T follicular helper cell (primary cell): ENCODE measurements at regions not wholly inside any gene's neighbourhood (a gene's known extent, or its start where the extent isn't known, plus 50 kb on each side); places are given as distances from the start of the nearest gene placed in this dataset.
"Not testable (repeated sequence)": the region's sequence is repeated elsewhere in the genome, so short reads cannot be mapped to it uniquely, and the experiment has no call there.

ENCODE experiments used
- DNase-seq: peaks from one replicate; pipeline ENCODE4 v3.0.0-alpha.2; 2020; ENCODE audit warnings: low read depth

DNA sequence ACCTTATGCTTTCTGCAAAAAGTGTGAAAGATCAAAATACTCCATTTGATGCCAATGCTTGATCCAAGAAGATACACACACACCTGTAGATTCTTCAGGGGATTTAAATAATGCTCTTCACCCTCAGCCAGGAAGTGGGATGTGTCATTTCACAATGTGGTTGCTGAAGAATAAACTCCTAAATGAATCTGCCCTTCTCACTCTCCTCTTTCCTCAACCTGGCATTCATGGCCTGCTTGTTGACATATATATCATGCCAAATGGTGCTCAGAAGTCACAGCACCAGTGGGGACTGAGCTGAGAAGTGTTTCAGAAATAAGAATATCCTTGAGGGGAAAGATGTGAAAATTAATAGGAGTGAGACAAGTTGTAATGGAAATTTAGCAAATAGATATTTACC is 146.6 kb upstream of the ARHGEF26 start:
- no peak for DNase-seq

DNA sequence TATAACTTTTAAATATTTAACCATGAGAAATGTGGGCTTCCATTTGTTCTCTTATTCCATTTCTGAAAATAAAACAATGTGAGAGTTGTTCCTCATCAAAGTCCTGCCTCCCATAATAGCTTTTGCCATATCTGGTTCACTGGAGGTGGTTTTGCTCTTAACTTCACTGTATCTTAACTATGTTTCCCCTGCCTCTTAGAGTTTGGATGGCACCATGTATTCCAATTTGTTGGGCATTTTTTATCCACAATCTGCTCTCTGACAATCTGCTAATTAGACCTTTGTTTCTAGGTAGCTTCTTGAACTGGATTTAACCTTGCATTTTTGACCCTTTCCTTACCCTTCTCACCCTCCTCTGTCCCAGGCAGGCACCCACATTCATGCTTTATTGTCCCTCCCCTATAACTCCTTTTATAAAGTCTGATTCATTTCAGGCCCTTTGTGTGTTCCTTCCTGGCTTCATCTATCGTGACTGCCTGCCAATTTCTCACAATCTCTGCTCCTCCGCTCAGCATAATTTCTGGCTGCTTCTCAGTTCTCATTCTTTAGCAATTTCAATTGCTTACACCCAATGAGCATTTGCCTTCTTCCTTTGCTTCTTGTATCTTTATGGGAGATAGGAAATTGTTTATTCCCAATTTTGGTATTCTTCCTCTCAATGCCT is 144.2 kb upstream of the ARHGEF26 start:
- DNase-seq = no peak

DNA sequence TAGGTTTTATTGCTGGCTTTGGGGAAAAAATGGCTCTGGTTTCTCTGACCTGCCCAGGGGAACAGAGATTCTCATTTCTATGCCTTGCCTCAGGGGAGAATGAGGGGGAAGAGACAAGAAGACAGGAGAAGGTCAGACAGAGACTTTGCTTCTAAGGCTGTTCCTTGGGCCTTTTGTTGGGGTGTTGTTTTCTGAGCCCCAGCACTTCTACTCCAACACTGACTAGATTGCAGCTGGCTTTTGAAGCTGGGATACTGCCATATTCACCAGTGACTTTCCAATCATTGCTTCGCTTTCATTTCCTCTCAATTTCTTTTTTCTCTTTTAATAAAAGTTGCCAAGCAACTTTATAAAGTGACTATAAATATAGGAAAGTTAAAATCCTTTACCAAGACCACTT is 143.2 kb upstream of the ARHGEF26 start:
- no peak for DNase-seq

DNA sequence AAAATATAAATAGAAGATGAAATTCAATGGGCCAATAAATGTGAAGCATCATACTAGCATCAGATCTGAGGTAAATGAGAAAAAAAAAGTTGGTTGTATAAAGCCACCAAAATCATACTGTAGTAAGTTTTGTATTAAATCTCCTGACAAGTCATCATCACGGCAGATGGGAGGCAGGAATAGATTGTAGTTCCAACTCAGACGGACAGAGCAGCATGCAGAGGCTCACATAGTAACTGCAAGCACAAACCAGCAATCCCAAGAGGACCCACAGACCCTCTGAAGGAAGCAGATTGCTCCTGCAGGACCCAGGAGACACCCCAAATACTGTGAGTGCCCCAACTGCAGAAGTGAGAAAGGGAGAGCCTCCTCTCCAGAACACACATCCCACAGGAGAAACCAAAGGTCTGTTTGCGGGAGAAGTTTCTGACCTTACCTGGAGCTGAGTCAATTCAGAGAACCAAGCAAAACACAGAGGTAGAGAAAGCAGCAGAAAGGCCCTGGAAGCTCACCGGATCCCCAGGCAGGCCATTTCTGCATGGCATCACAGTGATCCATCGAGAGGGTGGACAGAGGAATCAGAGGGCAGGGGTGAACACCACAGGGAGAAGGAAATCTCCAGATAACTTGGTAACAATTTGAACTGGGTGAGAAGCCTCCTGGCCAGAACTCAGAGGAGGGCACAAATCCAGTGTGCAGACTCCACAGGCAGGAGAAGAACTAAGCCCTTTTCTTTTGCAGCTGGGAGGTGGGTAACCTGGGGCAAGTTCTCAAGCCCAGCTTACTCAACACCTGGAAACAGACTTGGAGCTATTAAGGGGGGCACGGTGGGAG is 141.6 kb upstream of the ARHGEF26 start:
- no peak for DNase-seq

DNA sequence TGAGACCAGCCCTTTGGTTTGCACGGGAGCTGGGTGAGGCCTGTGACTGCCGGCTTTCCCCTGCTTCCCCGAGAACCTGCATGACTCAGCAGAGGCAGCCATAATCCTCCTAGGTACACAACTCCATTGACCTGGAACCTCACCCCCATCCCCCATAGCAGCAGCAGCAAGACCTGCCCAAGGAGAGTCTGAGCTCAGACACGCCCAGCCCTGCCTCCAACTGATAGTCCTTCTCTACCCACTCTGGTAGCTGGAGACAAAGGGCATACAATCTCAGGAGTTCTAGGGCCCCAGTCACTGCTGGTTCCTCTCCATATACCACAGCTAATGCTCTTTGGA is 141.0 kb upstream of the ARHGEF26 start:
- DNase-seq = no peak

DNA sequence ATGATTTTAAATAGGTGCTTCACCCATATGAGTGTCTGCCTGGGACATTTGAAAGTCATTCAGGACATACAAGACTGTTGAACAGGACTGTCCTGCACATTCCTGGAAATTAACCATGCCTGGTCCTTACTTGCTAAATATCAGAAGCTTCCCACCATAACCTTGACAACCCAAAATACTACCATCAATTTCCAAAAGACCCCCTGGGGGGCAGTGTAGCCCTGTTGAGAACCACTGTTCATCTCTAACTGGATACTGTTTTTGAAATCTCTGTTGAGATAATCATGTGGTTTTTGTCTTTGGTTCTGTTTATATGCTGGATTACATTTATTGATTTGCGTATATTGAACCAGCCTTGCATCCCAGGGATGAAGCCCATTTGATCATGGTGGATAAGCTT is 123.8 kb upstream of the ARHGEF26 start:
- DNase-seq = not testable (repeated sequence)

DNA sequence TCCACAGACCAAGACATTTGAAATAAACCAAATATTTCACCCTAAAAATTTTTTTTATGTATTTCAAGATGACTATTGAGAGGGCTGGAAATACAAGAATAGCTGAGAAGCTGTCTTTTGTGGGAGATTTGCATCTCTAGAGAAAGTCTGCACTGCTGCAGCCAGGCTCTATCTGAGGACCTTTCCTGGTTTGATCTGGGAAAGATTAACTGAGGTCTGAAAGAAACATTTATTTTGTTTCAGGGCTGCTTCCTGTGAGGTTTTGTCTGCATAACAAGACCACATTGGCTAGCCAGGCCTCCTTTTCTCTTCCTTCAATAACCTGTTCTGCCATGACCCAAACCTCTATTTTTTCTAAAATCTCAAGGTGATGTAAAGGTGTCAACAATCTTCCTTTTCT is 117.5 kb upstream of the ARHGEF26 start:
- no peak for DNase-seq

DNA sequence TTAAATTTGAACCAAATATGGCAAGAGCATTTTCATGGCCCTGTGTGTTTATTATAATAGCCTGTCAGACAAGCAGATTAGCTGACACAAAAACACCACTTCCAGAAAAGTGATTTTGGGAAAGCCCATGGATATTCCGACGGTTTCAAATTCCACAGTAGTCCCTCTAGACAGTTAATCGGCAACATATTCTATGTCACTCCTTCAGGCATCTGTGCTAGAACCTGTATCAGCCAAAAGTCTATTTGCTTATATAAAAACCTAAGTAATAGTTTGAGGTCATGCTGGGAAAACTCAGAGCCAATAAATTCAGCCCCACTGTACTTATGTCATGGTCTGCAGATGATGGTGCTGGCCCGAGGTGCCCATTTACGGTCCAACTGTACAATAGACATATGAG is 110.2 kb upstream of the ARHGEF26 start:
- no peak for DNase-seq

DNA sequence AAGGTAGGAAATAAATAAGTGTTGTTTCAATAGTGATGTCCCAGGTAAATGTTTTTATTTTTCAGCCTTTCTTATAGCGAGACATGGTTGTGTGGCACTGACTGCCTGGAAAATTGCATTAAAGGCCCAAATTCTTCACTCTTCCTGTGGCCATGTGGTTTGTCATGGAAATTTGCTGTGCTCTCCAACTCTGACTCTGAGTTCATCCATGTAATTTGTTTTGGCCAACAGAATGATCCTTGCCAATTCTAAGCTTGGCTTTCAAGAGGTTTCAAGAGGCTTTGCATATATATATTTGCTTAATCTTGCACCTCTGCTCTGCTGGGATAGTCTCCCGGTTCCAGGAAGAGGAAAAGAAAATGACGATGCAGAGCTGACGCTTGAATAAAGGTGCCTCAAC is 107.5 kb upstream of the ARHGEF26 start:
- DNase-seq = no peak

DNA sequence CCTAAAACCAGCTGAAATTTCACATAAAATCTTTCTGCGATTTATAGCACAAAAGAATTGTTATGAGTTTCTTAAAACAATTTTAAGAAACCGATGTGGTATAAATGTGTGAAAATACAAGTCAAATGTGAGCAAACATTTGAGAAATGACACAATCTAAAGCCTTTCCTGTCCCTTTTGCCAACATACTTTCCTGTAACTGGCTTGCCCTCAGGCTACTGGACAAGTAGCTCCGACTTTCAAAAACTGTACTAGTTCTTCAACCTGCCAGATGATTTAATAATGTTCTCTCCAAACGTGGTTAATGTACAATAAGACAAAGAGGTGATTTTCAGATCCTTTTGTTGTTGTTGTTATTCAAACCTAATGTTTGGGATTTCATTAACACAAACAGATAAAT is 105.9 kb upstream of the ARHGEF26 start:
- no peak for DNase-seq

DNA sequence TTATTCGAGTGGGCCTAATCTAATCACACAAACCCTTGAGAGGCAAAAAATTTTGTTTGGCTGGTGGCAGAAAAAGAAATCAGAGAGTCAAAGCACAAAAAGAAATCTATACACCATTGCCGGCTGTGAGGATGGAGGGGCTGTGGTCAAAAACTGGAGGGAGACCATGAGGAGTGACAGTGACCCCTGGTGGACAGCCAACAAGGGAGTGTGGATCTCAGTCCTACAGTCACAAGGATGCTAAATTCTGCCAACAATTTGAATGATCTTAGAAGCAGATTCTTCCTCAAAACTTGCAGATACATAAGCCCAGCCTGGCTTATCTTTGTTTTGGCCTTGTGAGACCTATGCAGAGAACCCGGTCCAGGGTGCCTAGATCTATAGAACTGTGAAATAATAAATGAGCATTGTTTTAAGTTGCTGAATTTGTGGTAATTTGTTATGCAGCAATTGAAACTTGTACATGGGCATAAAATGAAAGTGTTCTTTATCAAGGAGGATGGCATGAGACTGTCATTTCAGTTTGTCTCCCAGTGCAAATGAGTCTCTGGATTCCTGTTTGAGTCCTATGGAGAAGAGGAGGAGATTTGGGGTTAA is 103.0 kb upstream of the ARHGEF26 start:
- DNase-seq = peak; percentile 1

DNA sequence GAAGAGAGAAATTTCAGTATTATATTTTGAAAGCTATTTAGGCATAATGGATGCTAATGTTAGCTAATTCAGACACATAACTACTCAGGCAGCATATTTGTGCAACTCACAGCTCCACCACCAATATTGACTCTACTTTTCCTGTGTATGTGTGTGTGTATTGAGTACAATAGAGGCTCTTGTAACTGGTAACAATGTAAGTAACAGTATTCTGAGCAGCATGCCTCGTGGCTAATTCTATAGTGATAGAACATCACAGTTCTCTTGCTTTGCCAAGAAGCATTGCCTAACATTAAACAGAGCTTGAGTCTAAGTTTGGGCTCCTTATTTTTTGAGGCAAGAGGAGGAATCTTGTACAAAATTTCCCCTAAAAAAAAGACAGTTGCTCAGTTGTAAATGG is 98.6 kb upstream of the ARHGEF26 start:
- no peak for DNase-seq

DNA sequence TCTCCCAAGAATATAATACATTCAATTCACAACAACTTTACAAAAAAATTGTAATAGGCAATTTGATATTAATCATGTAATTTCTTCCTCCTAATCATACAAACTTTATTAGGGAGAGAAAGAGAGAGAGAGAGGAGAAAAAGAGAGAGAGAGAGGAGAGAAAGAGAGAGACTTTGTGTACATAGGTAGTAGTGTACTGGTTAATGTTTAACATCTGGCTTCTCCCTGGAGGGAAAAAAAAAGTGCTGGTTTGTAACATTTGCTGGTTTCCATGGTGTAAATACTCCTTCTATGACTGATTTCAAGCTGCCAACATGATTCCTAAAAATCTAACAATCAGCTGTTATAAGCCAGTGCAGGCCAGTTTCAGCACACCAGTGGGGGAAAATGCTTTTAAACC is 98.0 kb upstream of the ARHGEF26 start:
- DNase-seq = no peak

DNA sequence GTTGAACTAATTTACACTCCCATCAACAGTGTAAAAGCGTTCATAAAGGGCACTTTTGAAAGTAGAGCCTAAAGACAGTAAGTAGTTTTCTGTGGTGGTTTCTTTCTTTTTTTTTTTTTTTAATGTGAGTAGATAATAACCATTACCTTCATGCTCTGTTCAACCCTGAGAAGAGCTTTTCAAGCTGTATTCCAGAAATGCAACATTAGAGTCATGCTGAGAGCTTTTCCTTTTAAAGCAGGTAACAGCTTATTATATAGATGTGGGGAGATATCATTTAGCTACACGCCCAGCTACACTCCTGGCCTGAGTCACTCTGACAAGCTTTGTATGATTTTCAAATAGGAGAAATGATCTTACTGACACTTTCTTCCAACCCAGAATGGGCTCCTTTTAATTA is 96.2 kb upstream of the ARHGEF26 start:
- no peak for DNase-seq

DNA sequence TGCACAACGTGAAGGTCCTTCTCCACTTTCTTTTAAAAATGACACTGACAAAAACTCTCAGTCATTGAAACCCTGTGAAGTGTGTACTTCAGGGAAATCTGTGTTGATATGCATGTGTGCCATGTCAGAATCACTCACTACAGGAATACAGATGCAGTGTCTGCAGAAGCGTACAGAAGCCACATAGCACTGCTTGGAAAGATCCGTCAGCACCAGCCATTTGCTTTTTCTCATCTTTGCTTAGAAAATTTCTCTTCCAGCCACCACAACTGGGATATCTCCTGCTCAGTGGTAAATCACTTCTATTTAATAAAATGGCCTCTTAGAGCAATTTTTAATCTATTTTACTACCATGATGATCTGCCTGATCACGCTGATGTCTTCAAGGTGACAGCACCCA is 91.3 kb upstream of the ARHGEF26 start:
- DNase-seq = no peak

DNA sequence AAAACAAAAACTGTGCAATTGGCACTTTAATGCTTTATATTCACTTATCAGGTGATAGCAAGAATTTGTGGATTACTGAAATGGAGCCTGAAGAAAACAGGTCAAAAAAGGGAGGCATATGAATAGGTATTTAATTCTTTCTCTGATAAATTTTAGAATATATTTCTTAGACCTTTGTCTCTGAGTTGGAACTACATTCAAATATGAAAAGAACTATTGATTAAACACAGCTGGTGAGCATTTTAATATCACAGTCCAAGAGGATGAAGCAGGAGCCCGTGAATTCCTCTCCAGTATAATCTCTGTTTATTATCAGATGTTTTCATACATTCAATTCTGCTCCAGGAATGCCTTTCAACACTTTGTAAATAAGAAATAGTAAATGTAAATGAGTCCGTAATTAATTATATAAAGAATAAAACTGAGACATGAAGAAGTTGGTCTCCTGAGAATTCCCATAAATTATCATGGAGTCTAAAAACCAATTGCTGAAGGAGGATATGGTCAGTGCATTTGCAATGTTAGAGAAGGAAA is 86.3 kb upstream of the ARHGEF26 start:
- DNase-seq = no peak

DNA sequence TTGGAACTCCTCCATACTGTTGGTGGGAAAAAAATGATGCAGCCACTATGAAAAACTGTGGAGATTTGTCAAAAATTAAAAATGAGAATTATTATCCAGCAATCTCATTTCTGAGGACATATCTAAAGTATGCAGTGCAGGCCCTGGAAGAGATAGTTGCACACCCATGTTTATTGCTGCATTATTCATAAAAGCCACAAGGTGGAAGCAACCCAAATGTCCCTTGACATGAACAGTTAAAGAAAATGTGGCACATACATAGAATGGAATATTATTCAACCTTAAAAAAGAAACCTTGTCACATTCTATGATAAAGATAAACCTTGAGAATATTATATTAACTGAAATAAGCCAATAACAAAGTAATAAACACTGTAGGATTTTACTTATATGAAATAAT is 80.9 kb upstream of the ARHGEF26 start:
- DNase-seq = no peak

DNA sequence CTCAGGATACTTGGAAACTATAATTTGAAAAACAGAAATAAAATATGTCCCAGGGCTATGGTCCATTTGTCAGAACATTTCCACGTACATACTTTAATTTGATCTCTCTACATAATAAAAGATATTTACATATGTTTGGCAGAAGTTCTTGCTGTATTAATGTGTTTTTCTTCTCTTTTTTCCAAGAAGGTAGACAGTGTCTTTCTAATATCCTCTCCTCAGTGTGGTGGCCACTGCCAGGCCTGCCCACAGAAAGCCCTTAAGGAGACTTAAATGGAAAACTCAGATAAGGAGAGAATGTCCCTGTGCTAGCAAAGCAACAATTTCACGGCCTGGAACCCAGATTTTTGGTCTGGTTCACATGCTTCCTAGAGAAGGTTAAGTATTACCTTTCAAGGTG is 76.5 kb upstream of the ARHGEF26 start:
- DNase-seq = no peak

DNA sequence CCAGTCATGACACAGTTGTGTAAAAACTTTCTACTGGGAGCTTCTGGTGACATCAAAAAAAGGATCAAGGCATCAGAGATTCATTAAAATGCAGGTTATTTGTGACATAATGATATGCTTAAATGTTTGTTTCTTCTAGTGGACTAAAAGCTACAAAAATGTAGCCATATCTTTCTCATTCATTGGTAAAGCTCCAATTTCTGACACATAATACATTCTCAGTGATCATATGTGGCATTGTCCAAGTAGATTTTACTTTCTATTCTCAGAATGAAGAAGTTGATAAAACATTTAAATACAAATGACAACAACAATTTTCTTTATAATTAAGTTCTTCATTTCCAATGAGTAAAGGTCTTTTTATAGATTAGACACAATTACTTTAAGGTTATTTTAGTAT is 71.0 kb upstream of the ARHGEF26 start:
- DNase-seq = no peak

DNA sequence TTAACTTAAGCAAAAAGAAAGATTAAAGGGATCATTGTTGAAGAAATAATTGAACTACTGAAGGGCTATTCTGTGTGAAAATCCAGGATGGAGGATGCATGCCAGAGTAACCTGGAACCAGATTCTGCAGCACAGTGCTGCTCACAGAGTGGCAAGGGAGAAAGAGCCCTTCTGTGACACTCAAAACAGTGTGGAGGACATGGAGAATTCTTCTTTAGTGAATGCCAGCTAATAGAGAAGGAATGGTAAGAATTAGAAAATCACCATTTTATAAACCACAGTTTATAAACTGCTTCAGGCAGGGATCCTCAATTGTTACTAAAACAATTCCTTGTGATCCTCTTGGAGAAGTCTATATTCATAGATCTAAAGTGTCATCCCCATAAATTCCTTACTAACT is 70.4 kb upstream of the ARHGEF26 start:
- DNase-seq = no peak

DNA sequence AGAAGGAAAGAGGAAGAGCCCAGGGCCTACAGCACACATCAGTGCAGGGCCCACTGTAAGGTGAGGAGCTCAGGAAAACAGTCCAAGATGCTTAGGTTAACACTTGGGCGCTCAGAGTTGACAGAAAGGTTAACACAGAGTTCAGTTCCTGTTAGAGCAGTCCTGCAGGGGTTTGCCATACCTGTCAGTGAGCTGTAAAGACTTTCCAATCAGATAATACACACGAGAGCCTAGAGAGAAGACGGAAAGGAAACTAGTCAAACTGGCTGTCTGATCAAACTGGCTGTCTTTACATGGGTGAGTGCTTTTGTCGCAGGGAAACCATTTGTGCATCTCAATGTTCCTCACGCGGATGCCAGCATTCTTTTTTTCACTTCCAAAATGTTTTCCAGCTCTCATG is 61.4 kb upstream of the ARHGEF26 start:
- DNase-seq = no peak

DNA sequence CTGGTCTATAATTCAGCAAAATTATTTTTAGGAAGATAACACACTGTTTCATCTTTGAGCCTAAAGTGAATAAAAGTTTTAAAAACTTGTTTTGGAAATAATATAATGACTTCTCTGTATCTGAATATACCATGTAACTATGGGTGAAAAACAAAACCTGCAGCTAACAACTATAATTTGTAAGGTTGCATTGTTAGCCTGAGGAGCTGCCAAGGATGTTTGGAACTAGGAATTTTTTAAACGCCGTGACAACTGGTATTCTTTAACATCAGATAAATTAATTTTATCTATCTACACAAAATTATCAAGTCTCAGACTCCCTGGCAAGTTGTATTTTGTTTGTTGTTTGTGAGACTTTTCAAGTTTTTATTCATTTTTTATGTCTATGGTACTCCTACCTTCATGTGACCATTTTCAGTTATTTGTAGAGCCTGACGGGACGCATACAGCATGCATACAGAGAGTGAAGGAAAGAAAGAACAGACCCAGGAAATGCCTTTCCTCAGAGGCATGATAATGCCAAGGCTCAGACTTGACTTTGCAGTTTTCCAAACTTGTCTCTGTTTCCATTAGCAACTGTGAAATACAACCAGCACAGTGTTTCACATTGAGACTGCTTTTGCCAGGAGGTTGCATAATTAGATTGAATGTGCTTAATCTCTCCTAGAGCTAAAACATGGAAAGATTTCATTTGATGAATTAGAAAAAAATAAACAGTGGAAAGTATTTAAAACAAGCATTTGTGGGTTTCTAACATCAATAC is 60.8 kb upstream of the ARHGEF26 start:
- DNase-seq = no peak

DNA sequence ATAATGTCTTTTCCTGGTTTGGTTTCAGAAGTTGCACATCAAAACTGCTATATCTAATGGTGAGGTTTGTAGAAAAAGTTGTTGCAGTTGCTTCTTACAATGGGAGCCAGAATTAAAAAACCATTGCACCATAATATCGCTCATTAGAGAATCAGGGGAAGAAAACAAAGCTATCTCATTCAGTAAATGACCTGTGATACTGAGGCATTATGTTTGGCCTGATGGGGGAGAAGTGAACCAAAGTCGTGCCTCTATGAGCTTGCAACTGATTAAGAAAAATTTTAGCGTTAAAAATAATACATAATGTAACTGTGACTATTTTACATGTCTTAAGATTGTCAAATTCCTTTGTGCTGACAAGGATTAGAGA is 60.2 kb upstream of the ARHGEF26 start:
- no peak for DNase-seq
